ENCODE measurements at regions not wholly inside any gene's neighbourhood (a gene's known extent, or its start where the extent isn't known, plus 50 kb on each side); places are given as distances from the start of the nearest gene placed in this dataset.

- TF ChIP-seq EZH2phosphoT487 (IDR thresholded peaks at IDR 0.05; ENCODE audit: unreplicated experiment) (no peak), NANOG (IDR thresholded peaks at IDR 0.05; ENCODE audit: borderline replicate concordance) (no peak)
These were observed 1304.7 kb upstream of the FLRT2 start (continued) for GRCh38 chr14:84225268-84225667.

GRCh38 chr14:84228702-84229101, 1301.2 kb upstream of the FLRT2 start:
- no peaks in the 10 kb centered on the region for H3K36me3 Mint-ChIP-seq (ENCODE audit: low read depth)
- TF ChIP-seq STAT1 (IDR thresholded peaks at IDR 0.05; ENCODE audit: unreplicated experiment) (no peak), JUNB (IDR thresholded peaks at IDR 0.05; ENCODE audit: unreplicated experiment) (no peak), CTCF (conservative IDR thresholded peaks at IDR 0.05; ENCODE audit: low read depth in 2 of 2) (no peak), ZNF462 (CRISPR knock-in tag; IDR thresholded peaks at IDR 0.05) (no peak), NANOG (IDR thresholded peaks at IDR 0.05; ENCODE audit: borderline replicate concordance) (no peak), EZH2 (IDR thresholded peaks at IDR 0.05; ENCODE audit: low read depth, unreplicated experiment) (no peak), ZNF114 (CRISPR knock-in tag; IDR thresholded peaks at IDR 0.05) (no peak), CREB1 (CRISPR knock-in tag; IDR thresholded peaks at IDR 0.05; ENCODE audit: low read depth) (no peak), ETS1 (IDR thresholded peaks at IDR 0.05) (no peak), POLR2AphosphoS5 (IDR thresholded peaks at IDR 0.05; ENCODE audit: low read depth) (no peak), EZH2phosphoT487 (IDR thresholded peaks at IDR 0.05; ENCODE audit: unreplicated experiment) (no peak), REST (IDR thresholded peaks at IDR 0.05; ENCODE audit: unreplicated experiment) (no peak), ZNF331 (CRISPR knock-in tag; IDR thresholded peaks at IDR 0.05; ENCODE audit: low read depth) (no peak)
- ATAC-seq (no peak), DNase-seq (ENCODE audit: low spot score) (no peak)
- no peaks in the 10 kb centered on the region for H4K20me1 ChIP-seq (replicated peaks; ENCODE audit: insufficient read depth)
- no peak overlapping the region for H3K27ac ChIP-seq (ENCODE audit: low read depth)
- no peak overlapping the region for H3K27ac Mint-ChIP-seq
- H3K4me1 Mint-ChIP-seq: 0 out of 3 replicates have a peak, but pooled peaks cover 3% of the 10 kb centered on the region
- no peak overlapping the region for H3K4me3 ChIP-seq
- no peak overlapping the region for H3K4me2 ChIP-seq
- H3K4me1 ChIP-seq (ENCODE audit: insufficient read depth): no peaks in the 10 kb centered on the region
- no peak overlapping the region for H2AFZ ChIP-seq
- no peaks in the 10 kb centered on the region for H3K79me2 ChIP-seq (replicated peaks; ENCODE audit: insufficient read depth)
- H3K4me3 Mint-ChIP-seq: no peak overlapping the region
- H3F3A ChIP-seq (replicated peaks; ENCODE audit: low read depth): no peaks in the 10 kb centered on the region
- H3K9me2 ChIP-seq (ENCODE audit: insufficient read depth): no peaks in the 10 kb centered on the region; the same call in 1 of the 2 replicates
- no peaks in the 10 kb centered on the region for H3K9me3 Mint-ChIP-seq
- peaks cover 3% of the 10 kb centered on the region for H3K27me3 Mint-ChIP-seq (ENCODE audit: insufficient read depth, low read depth, poor library complexity)
- no peaks in the 10 kb centered on the region for H3K36me3 ChIP-seq (ENCODE audit: insufficient read depth)
- no peaks in the 10 kb centered on the region for H3K27me3 ChIP-seq (ENCODE audit: insufficient read depth)

Data from GM23338 (cell line).